MM.1S (cell line): ENCODE measurements at regions not wholly inside any gene's neighbourhood (a gene's known extent, or its start where the extent isn't known, plus 50 kb on each side); places are given as distances from the start of the nearest gene placed in this dataset.

Experiments
- EZH2 ChIP-seq: fragments of 300-600 bp; sonication (generic); optimal IDR thresholded peaks from 2 replicates; pipeline ENCODE3; 2017; ENCODE audit warnings: low read depth, mild to moderate bottlenecking, antibody characterized with exemption, low read length, mixed read lengths
- TF ChIP-seq, protein P1 (sequence below): fragments of 300-600 bp; sonication (generic); IDR thresholded peaks from 2 replicates; pipeline ENCODE4 v1.5.1; 2016; ENCODE audit warnings: antibody characterized with exemption, low read length, mixed read lengths

- TF ChIP-seq, protein P1, sequence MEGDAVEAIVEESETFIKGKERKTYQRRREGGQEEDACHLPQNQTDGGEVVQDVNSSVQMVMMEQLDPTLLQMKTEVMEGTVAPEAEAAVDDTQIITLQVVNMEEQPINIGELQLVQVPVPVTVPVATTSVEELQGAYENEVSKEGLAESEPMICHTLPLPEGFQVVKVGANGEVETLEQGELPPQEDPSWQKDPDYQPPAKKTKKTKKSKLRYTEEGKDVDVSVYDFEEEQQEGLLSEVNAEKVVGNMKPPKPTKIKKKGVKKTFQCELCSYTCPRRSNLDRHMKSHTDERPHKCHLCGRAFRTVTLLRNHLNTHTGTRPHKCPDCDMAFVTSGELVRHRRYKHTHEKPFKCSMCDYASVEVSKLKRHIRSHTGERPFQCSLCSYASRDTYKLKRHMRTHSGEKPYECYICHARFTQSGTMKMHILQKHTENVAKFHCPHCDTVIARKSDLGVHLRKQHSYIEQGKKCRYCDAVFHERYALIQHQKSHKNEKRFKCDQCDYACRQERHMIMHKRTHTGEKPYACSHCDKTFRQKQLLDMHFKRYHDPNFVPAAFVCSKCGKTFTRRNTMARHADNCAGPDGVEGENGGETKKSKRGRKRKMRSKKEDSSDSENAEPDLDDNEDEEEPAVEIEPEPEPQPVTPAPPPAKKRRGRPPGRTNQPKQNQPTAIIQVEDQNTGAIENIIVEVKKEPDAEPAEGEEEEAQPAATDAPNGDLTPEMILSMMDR = no peak
- TF ChIP-seq EZH2 = no peak
Observed at GRCh38 chr6:131469130-131469529, 103.9 kb upstream of the ARG1 start.
